ENCODE measurements at regions not wholly inside any gene's neighbourhood (a gene's known extent, or its start where the extent isn't known, plus 50 kb on each side); places are given as distances from the start of the nearest gene placed in this dataset.

DNA sequence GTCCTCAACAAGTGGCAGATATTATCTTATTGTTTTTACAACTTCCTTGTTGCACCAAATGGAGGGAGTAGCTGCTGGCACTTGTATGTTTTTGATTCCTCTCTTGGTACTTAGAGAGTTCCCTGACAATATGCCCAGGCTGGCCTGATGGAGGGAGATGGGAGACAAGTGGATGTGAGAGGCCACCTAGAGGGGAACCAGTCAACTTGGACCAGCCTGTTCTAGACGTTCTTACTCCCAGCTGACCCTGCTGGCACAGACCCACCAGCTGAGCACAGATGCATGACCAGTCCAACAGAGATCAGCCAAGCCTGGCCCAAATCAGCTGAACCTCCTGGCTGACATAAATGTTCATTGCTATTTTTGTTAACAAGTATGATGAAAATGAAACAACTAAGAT is 60.9 kb upstream of the GDNF start:
- DNase-seq = peak; percentile 26

DNA sequence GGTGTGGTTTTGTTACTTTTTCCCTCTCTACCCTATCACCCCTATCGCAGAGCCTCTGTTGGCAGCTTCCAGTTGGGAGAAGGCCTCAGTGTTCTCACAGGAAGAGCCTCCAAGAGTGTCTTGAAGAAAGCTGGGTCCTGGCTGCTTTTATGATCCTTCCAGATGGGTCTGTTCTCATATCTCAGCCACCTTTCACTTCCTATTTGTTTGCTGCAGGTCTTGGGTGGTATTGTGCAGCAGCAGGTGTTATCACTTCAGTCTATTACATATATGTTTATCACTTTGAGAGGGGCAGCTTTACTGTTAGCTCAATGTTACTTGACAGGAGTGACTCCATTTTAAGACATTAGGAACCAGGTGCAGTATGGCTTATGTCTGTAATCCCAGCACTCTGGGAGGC is 59.2 kb upstream of the GDNF start:
- no peak for DNase-seq

DNA sequence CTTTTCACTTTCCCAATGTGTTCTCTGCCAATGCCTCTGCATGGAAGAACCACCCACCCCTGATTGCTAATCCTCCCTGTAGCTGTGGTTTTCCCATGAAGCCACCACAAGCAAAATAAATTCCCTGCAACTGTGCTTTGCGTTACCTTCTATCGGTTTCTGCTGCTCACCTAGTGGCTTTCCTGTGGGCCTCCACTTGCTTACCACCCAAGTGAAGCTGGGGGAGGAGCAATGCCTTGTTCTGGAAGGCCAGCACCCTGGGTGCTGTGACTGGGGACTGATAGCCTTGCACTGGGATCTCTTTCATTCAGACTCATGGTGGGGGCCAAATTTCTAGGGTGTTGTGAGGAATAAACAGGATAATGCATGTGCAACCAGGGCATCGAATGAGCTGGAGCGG is 56.3 kb upstream of the GDNF start:
- DNase-seq = no peak

DNA sequence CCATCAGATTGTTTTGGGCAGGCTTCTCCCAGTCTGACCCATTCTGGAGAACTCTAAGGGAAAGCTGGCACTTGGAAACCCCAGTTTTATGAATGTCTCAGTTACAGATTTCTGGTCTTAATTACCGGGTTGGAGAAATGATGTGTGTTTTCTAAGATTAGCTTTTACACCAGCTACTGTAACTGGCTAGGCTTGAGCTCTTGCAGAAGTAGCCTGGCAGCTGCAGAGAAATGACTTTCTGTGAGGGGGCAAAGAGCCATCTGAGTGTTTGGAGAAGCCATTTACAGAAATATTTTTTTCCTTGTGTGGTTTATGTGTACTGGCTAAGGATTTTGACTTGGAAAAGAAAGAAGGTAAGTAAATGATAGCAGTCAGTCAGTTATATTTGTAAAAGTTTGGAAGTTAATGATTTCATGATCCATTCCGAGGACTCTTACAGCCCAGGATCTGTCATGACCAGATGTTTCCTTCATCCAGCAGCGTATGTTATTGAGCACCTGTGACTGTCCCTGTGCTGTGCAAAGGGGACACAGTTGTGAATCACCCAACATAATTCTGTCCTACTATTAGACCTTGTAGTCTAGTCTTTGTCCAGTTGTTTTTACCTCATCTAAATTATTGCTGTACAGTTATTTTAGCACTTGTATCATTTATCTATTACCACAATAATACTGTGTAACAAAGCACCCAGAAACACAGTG is 53.7 kb upstream of the GDNF start:
- DNase-seq = no peak

DNA sequence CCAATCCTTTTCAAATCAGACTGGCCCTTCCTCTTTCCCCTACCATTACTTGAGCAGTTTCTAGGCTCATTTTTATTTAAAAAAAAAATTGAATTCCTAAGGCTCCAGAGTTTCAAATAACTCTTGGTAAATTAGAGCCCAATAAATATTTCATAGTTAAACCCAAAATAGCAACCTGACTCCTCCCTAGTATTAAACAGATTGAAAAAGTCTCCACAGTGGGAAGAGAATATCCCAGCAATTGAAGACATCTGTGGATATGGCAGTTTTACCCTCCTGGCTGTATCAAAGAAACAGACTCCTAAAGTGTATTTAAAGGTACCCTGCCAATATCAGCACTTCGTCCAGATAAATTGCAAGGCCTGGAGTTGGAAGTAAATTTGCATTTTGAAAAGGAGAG is 52.7 kb upstream of the GDNF start:
- DNase-seq = no peak

DNA sequence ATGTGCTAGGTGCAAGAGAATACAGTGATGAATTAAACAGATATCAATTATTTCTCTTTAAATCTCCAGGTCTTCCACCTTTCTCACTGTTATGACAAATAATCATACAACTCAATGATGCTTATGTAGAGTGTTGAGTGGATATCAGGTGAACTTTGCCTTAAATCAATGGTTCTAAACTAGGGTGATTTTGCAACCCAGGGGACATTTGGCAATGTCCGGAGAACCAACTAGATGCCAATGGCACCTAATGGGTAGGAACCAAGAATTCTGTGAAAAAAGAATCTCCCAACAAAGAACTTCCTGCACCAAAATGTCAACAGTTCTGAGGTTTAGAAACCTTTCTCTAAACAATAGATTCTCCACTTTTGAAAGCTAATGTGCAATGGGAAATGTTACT is 52.0 kb upstream of the GDNF start:
- no peak for DNase-seq

DNA sequence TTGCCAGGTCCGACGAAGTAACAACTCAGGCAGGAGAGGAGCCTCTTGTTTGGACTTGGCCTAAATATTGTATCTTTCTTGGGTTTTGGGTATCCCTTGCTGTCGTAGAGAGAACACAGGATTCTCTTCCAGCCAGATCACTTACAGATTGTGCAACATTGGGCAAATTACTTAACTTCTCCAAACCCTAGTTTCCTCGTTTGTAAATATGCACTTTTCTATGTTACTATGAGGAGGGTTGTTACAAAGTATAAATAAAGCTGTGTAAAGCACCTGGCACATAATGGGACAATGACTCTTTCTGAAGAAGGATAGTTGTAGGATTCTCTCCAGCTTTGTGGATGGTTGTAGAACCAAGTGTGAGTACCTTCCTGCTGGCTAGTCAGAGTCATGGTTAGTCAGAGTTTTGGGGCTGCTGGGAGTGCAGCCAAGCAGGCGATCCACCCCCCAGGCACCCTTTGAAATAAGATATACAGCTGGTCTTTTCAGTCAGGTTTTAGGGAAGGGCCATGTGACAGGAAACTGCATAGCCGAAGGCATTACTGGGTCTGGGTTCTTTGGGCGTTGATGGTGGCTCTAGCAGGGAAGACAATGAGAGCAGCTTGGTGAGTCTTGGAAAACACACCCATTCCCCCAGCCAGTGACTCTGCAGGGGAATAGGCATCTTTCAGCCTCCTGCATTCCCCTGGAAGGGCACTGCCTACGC is 49.9 kb upstream of the GDNF start:
- no peak for DNase-seq

Data from OCI-M1 (cell line).